Mesendoderm (in vitro differentiated cells): ENCODE measurements at regions not wholly inside any gene's neighbourhood (a gene's known extent, or its start where the extent isn't known, plus 50 kb on each side); places are given as distances from the start of the nearest gene placed in this dataset.
"Not testable (repeated sequence)": the region's sequence is repeated elsewhere in the genome, so short reads cannot be mapped to it uniquely, and the experiment has no call there.

Experiments used
- DNase-seq: peaks from one replicate; pipeline ENCODE4 v3.0.0; 2013
- H2AK5ac ChIP-seq: 2 replicates; pipeline ENCODE4 v1.6.1; 2013; ENCODE audit warnings: low read length, inconsistent platforms
- H2BK120ac ChIP-seq: 2 replicates; pipeline ENCODE4 v1.6.1; 2013; ENCODE audit warnings: low read depth, mild to moderate bottlenecking, low read length, moderate library complexity, mixed read lengths
- H2BK15ac ChIP-seq: replicated peaks from 2 replicates; pipeline ENCODE4 v1.6.1; 2013; ENCODE audit warnings: low read depth, mild to moderate bottlenecking, moderate library complexity
- H2BK5ac ChIP-seq: 2 replicates; pipeline ENCODE4 v1.6.1; 2013; ENCODE audit warnings: low read length, inconsistent platforms
- H3K18ac ChIP-seq: 2 replicates; pipeline ENCODE4 v1.6.1; 2013; ENCODE audit warnings: mild to moderate bottlenecking, low read length, mixed read lengths
- H3K23ac ChIP-seq: one replicate; pipeline ENCODE4 v1.6.1; 2013; ENCODE audit warnings: low read length
- H3K27ac ChIP-seq: 2 replicates; pipeline ENCODE4 v1.5.1; 2013; ENCODE audit warnings: low read depth, mild to moderate bottlenecking, inconsistent platforms, low read length, moderate library complexity
- H3K27me3 ChIP-seq: 2 replicates; pipeline ENCODE4 v1.6.1; 2013; ENCODE audit warnings: low read length, control low read depth, mild to moderate bottlenecking, inconsistent platforms; ENCODE audit not compliant: insufficient read depth, poor library complexity
- H3K36me3 ChIP-seq: 2 replicates; pipeline ENCODE4 v1.6.1; 2013; ENCODE audit warnings: low read length, inconsistent platforms; ENCODE audit not compliant: control insufficient read depth, insufficient read depth
- H3K4ac ChIP-seq: one replicate; pipeline ENCODE4 v1.6.1; 2013; ENCODE audit warnings: low read depth, mild to moderate bottlenecking, low read length, moderate library complexity
- H3K4me1 ChIP-seq: 2 replicates; pipeline ENCODE4 v1.6.1; 2013; ENCODE audit warnings: low read depth, low read length, inconsistent platforms; ENCODE audit not compliant: control insufficient read depth
- H3K4me2 ChIP-seq: 2 replicates; pipeline ENCODE4 v1.6.1; 2013; ENCODE audit warnings: low read length
- H3K4me3 ChIP-seq: 2 replicates; pipeline ENCODE4 v1.5.1; 2013; ENCODE audit warnings: mild to moderate bottlenecking, low read length
- H3K56ac ChIP-seq: one replicate; pipeline ENCODE4 v1.6.1; 2013; ENCODE audit warnings: low read length
- H3K79me1 ChIP-seq: 2 replicates; pipeline ENCODE4 v1.6.1; 2013; ENCODE audit warnings: low read length, inconsistent platforms
- H3K79me2 ChIP-seq: 2 replicates; pipeline ENCODE4 v1.6.1; 2013; ENCODE audit warnings: mild to moderate bottlenecking, low read length; ENCODE audit not compliant: control insufficient read depth, insufficient read depth
- H3K9ac ChIP-seq: 2 replicates; pipeline ENCODE4 v1.6.1; 2013; ENCODE audit warnings: low read length, inconsistent platforms
- H4K5ac ChIP-seq: one replicate; pipeline ENCODE4 v1.6.1; 2013; ENCODE audit warnings: low read length
- H4K8ac ChIP-seq: one replicate; pipeline ENCODE4 v1.6.1; 2013; ENCODE audit warnings: low read depth, mild to moderate bottlenecking, control low read depth, low read length, moderate library complexity
- WGBS: extraction: QIAGEN DNeasy Blood & Tissue Kit; methylation state at CpG from one replicate; pipeline ENCODE4 v1.1.7; 2013; ENCODE audit warnings: low lambda C conversion rate, missing lambda C conversion rate; ENCODE audit not compliant: insufficient coverage; ENCODE audit errors: extremely low coverage; 5-methylcytosine and 5-hydroxymethylcytosine counted together

DNA sequence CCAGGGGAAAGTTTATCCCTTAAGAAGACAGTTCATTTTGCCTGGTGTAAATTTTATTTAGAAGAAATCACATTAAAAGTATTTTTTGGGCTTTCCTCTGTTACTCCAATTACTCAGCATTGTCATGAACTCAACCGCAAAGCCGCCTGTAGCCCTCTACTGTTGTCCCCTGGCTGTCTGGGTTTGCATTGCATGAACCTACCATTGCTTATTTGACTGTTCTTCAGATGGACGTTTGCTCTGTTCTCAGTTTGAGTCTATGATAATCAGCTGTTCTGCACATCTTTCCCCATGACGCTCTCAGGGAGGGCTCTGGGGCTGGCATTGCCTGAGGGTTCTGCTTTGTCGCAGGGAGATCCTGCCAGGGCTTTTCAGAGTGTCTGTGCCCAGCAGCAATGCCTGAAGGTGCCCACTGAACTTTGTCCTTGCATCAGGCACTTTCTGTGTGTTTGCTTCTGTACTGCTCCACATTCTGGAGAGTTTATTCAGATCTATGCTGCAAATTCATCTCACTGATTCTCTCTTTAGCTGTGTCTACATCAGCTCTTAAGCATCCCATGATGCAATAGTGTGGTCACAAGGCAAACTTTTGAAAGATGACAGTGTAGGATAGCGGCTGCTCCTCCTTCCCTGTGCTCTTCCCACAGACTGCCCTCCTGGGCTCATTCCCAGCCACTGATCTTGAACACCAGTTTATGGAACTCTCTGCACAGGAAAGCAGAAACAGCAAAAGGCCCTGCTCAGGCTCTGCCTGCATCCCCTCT, 370.8 kb downstream of the TMEM121 start:
- H2BK120ac ChIP-seq, H2BK15ac ChIP-seq, H3K23ac ChIP-seq, H3K4me2 ChIP-seq, DNase-seq, H3K27ac ChIP-seq, H3K79me2 ChIP-seq, H3K27me3 ChIP-seq, H3K56ac ChIP-seq, H4K5ac ChIP-seq, H3K36me3 ChIP-seq, H3K4ac ChIP-seq, H3K4me3 ChIP-seq, H3K9ac ChIP-seq, H2BK5ac ChIP-seq, H3K18ac ChIP-seq, H2AK5ac ChIP-seq, H3K4me1 ChIP-seq, H3K79me1 ChIP-seq, H4K8ac ChIP-seq: not testable (repeated sequence)
- WGBS, result no CpG with 5 or more reads among the region's 6 CpGs

- no peak overlapping the region for H4K8ac ChIP-seq
- H3K36me3 ChIP-seq, result no peaks in the 10 kb centered on the region
- no peak overlapping the region for H3K56ac ChIP-seq
- H3K23ac ChIP-seq, result no peak overlapping the region
- no peaks in the 10 kb centered on the region for H3K79me1 ChIP-seq
- no peak overlapping the region for H3K9ac ChIP-seq
- H2BK120ac ChIP-seq, result no peak overlapping the region
- H4K5ac ChIP-seq, result no peak overlapping the region
- WGBS, result no CpG with 5 or more reads among the region's 7 CpGs
- no peak for DNase-seq
- no peaks in the 10 kb centered on the region for H3K27me3 ChIP-seq
- no peak overlapping the region for H3K4ac ChIP-seq
- no peak overlapping the region for H2BK15ac ChIP-seq
- H2AK5ac ChIP-seq, result no peak overlapping the region
- no peak overlapping the region for H3K4me2 ChIP-seq
- no peak overlapping the region for H3K18ac ChIP-seq
- H2BK5ac ChIP-seq, result no peak overlapping the region
- H3K4me1 ChIP-seq, result no peaks in the 10 kb centered on the region
- H3K4me3 ChIP-seq, result no peak overlapping the region
- no peak overlapping the region for H3K27ac ChIP-seq
- H3K79me2 ChIP-seq, result no peaks in the 10 kb centered on the region
Measured at GRCh38 chr14:105897725-105898113, 371.3 kb downstream of the TMEM121 start.

- H3K56ac ChIP-seq, result no peak overlapping the region
- H3K4me1 ChIP-seq, result no peaks in the 10 kb centered on the region
- H3K4ac ChIP-seq, result no peak overlapping the region
- H3K36me3 ChIP-seq, result no peaks in the 10 kb centered on the region
- no peaks in the 10 kb centered on the region for H3K27me3 ChIP-seq
- no peak overlapping the region for H4K8ac ChIP-seq
- H3K23ac ChIP-seq, result no peak overlapping the region
- no peak overlapping the region for H3K18ac ChIP-seq
- H2BK15ac ChIP-seq, result no peak overlapping the region
- H3K4me3 ChIP-seq, result no peak overlapping the region
- H3K79me2 ChIP-seq, result no peaks in the 10 kb centered on the region
- no peak overlapping the region for H3K27ac ChIP-seq
- no peak for DNase-seq
- no peak overlapping the region for H2BK120ac ChIP-seq
- no CpG with 5 or more reads among the region's 11 CpGs for WGBS
- no peak overlapping the region for H4K5ac ChIP-seq
- no peak overlapping the region for H3K9ac ChIP-seq
- H3K79me1 ChIP-seq, result no peaks in the 10 kb centered on the region
- no peak overlapping the region for H2AK5ac ChIP-seq
- no peak overlapping the region for H2BK5ac ChIP-seq
- H3K4me2 ChIP-seq, result no peak overlapping the region
Measured at GRCh38 chr14:105898482-105899010, 372.2 kb downstream of the TMEM121 start.

GRCh38 chr14:105899071-105899641, 372.8 kb downstream of the TMEM121 start:
- no peak overlapping the region for H2AK5ac ChIP-seq
- H3K9ac ChIP-seq, result no peak overlapping the region
- H3K56ac ChIP-seq, result no peak overlapping the region
- no peak overlapping the region for H3K4ac ChIP-seq
- WGBS, result no CpG with 5 or more reads among the region's 9 CpGs
- H2BK120ac ChIP-seq, result no peak overlapping the region
- no peak overlapping the region for H3K23ac ChIP-seq
- H2BK15ac ChIP-seq, result no peak overlapping the region
- no peak overlapping the region for H3K4me2 ChIP-seq
- H3K36me3 ChIP-seq, result no peaks in the 10 kb centered on the region
- no peak overlapping the region for H3K27ac ChIP-seq
- no peak overlapping the region for H3K4me3 ChIP-seq
- no peak overlapping the region for H2BK5ac ChIP-seq
- no peak for DNase-seq
- H4K8ac ChIP-seq, result no peak overlapping the region
- H3K4me1 ChIP-seq, result no peaks in the 10 kb centered on the region
- H3K79me1 ChIP-seq, result no peaks in the 10 kb centered on the region
- H4K5ac ChIP-seq, result no peak overlapping the region
- no peak overlapping the region for H3K18ac ChIP-seq
- H3K79me2 ChIP-seq, result no peaks in the 10 kb centered on the region
- no peaks in the 10 kb centered on the region for H3K27me3 ChIP-seq

DNA sequence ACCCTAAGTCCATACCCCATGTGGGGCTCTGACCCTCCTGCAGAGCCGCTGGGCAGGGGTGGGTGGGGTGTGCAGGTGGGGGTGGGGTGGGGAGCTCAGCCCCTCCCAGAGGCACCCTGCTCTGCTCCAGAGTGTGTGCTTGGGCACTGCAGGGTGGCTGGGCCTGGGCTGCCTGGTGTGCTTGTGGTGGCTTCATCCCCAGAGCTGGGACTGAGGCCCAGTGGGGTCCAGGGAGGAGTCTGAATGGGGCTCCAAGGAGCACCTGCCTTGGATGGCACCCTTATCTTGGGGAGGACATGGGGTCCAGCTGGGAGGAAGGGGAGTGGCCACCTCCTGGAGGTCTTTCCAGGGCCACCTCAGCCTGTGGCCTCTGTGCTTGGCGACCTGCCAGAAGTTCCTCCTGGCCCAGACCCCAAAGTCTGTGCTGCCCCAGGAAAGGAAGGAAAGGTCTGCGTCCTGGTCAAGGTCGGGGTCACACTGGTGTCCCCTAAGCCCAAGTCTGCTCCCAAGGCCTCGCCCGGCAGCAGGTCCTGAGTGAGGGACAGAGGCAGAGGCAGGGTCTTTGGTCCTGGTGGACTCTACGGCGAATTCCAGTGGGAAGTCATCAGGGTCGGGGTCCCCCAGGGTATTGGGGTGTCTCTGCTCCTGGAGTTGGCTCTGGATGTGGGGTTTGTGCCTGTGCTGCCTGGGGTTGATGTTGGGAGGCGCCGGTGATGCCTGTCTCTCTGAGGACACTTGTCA, 373.4 kb downstream of the TMEM121 start:
- Histone ChIP-seq H3K4me3 (no peak overlapping the region), H2BK120ac (no peak overlapping the region), H3K4me1 (no peaks in the 10 kb centered on the region), H4K8ac (no peak overlapping the region), H3K27me3 (no peaks in the 10 kb centered on the region), H4K5ac (no peak overlapping the region), H3K79me2 (no peaks in the 10 kb centered on the region), H3K36me3 (no peaks in the 10 kb centered on the region), H3K18ac (no peak overlapping the region), H3K4ac (no peak overlapping the region), H3K4me2 (no peak overlapping the region), H3K56ac (no peak overlapping the region), H3K9ac (no peak overlapping the region), H2AK5ac (no peak overlapping the region), H3K79me1 (no peaks in the 10 kb centered on the region), H2BK15ac (no peak overlapping the region), H3K27ac (no peak overlapping the region), H2BK5ac (no peak overlapping the region), H3K23ac (no peak overlapping the region)
- no peak for DNase-seq
- WGBS, result no CpG with 5 or more reads among the region's 11 CpGs
